ENCODE measurements at regions not wholly inside any gene's neighbourhood (a gene's known extent, or its start where the extent isn't known, plus 50 kb on each side); places are given as distances from the start of the nearest gene placed in this dataset.

- TF ChIP-seq CTCF (IDR thresholded peaks at IDR 0.05; ENCODE audit: insufficient read depth, low read depth, low read length) (no peak), EZH2 (IDR thresholded peaks at IDR 0.05; ENCODE audit: insufficient read depth, low read length) (no peak)
Measured at GRCh38 chr19:23539499-23539898, 144.2 kb upstream of the ZNF91 start.

All from astrocyte (in vitro differentiated cells and primary cell).